ENCODE measurements at regions not wholly inside any gene's neighbourhood (a gene's known extent, or its start where the extent isn't known, plus 50 kb on each side); places are given as distances from the start of the nearest gene placed in this dataset.

- TF ChIP-seq GTF2F1 (IDR thresholded peaks at IDR 0.05; ENCODE audit: borderline replicate concordance, low read depth, low read length), result no peak
Measured at GRCh38 chr20:4546786-4547185, 139.5 kb upstream of the PRNP start (continued).

All from H1 (cell line).